GM12878 (cell line): ENCODE measurements at regions not wholly inside any gene's neighbourhood (a gene's known extent, or its start where the extent isn't known, plus 50 kb on each side); places are given as distances from the start of the nearest gene placed in this dataset.

Source experiments
- ATAC-seq: fragments of 200-7000 bp; cut with Tn5 transposase; 3 replicates; pipeline ENCODE4 v1.9.1; 2020; ENCODE audit warnings: mild to moderate bottlenecking, moderate library complexity
- BruUV-seq: library from RNA; stranded (reverse); fragments of 400-500 nt; replicated peaks from 2 replicates; lab custom pipeline; 2021; lab: Mats Ljungman, UMichigan
- CTCF ChIA-PET: fragments of 300-600 bp; sonication (Branson Sonifier 250); formaldehyde crosslinking; extraction: SDS; loops from one replicate; lab custom pipeline; 2021; ENCODE audit warnings: inconsistent platforms; lab: Yijun Ruan, JAX
- POLR2A ChIA-PET: fragments of 350-600 bp; formaldehyde crosslinking; extraction: SDS; loops from one replicate; lab custom pipeline; 2021; ENCODE audit warnings: inconsistent platforms; lab: Charles Lee
- RAD21 ChIA-PET: fragments of 300-600 bp; sonication (Branson Sonifier 250); formaldehyde crosslinking; loops from one replicate; lab custom pipeline; 2023; ENCODE audit warnings: antibody characterized with exemption; ENCODE audit not compliant: unreplicated experiment; lab: Charles Lee
- SMC1A ChIA-PET: fragments of 300-600 bp; sonication (Branson Sonifier 250); formaldehyde crosslinking; loops from one replicate; lab custom pipeline; 2023; ENCODE audit not compliant: unreplicated experiment, uncharacterized antibody; lab: Charles Lee
- DNase-seq: peaks from one replicate; pipeline ENCODE4 v3.0.0-alpha.2; 2011; ENCODE audit warnings: low read depth, low spot score
- FAIRE-seq: peaks from 3 replicates; lab custom pipeline; 2011; peaks lifted over from hg19 to GRCh38; lab: Jason Lieb, UNC
- H2AFZ ChIP-seq: 2 replicates; pipeline ENCODE4 v1.6.0; 2011; ENCODE audit warnings: low read depth, low read length, control low read depth; ENCODE audit not compliant: control insufficient read depth
- H3K27ac ChIP-seq: 2 replicates; pipeline ENCODE4 v1.5.1; 2011; ENCODE audit warnings: control low read depth; ENCODE audit not compliant: control insufficient read depth, insufficient read depth
- H3K27me3 ChIP-seq, 2 experiments: replicated peaks in 1 of 2; 2 replicates each; pipeline versions ENCODE4 v1.6.0 to v1.6.1; 2011; ENCODE audit warnings: low read length in 1 of 2; ENCODE audit not compliant: control insufficient read depth in 2 of 2, insufficient read depth in 2 of 2
- H3K36me3 ChIP-seq, 2 experiments: 2 replicates each; pipeline ENCODE4 v1.5.1; 2011; ENCODE audit warnings: low read length in 1 of 2; ENCODE audit not compliant: control insufficient read depth in 2 of 2, insufficient read depth in 2 of 2
- H3K4me1 ChIP-seq: 2 replicates; pipeline ENCODE4 v1.6.1; 2011; ENCODE audit warnings: mild to moderate bottlenecking, low read length, moderate library complexity, mixed read lengths; ENCODE audit not compliant: control insufficient read depth, insufficient read depth
- H3K4me2 ChIP-seq: 2 replicates; pipeline ENCODE4 v1.6.0; 2011; ENCODE audit warnings: control low read depth; ENCODE audit not compliant: control insufficient read depth, insufficient read depth
- H3K4me3 ChIP-seq: fragments of 200-600 bp; sonication (generic); 2 replicates; pipeline ENCODE4 v1.5.1; 2016
- H3K79me2 ChIP-seq: 2 replicates; pipeline ENCODE4 v1.6.0; 2011; ENCODE audit warnings: low read length; ENCODE audit not compliant: control insufficient read depth, insufficient read depth
- H3K9ac ChIP-seq: 2 replicates; pipeline ENCODE4 v1.8.0; 2011; ENCODE audit warnings: low read length, control low read depth, mixed read lengths; ENCODE audit not compliant: control insufficient read depth, insufficient read depth
- H3K9me3 ChIP-seq: replicated peaks from 3 replicates; pipeline ENCODE4 v1.5.1; 2011; ENCODE audit warnings: mild to moderate bottlenecking, low read length; ENCODE audit not compliant: control insufficient read depth, insufficient read depth
- H4K20me1 ChIP-seq: 2 replicates; pipeline ENCODE4 v1.6.0; 2011; ENCODE audit not compliant: control insufficient read depth, insufficient read depth
- EZH2 ChIP-seq: IDR thresholded peaks from 2 replicates; pipeline ENCODE4 v1.6.1; 2012; ENCODE audit warnings: low read depth, mild to moderate bottlenecking, control low read depth, inconsistent platforms, low read length, borderline replicate concordance; ENCODE audit not compliant: control insufficient read depth
- MEF2A ChIP-seq: IDR thresholded peaks from 2 replicates; pipeline ENCODE4 v1.6.1; 2011; ENCODE audit warnings: low read depth, mild to moderate bottlenecking, low read length, moderate library complexity; ENCODE audit not compliant: insufficient read depth
- POU2F2 ChIP-seq: IDR thresholded peaks from 3 replicates; pipeline ENCODE4 v1.6.1; 2011; ENCODE audit warnings: low read depth, mild to moderate bottlenecking, low read length, borderline replicate concordance
- SMARCA5 ChIP-seq: fragments of 450-650 bp; IDR thresholded peaks from 2 replicates; pipeline ENCODE4 v1.6.1; 2017; ENCODE audit warnings: mild to moderate bottlenecking
- SREBF2 ChIP-seq: IDR thresholded peaks from 2 replicates; pipeline ENCODE4 v1.6.1; 2012; ENCODE audit warnings: mild to moderate bottlenecking, low read length
- ZNF622 ChIP-seq: fragments of 450-650 bp; IDR thresholded peaks from 2 replicates; pipeline ENCODE4 v1.6.1; 2017; ENCODE audit warnings: mild to moderate bottlenecking, inconsistent platforms
- WGBS: methylation state at CpG from one replicate; pipeline ENCODE4 v1.1.6; 2016; ENCODE audit warnings: low lambda C conversion rate; ENCODE audit not compliant: insufficient replicate concordance, insufficient coverage; ENCODE audit errors: missing lambda C conversion rate; 5-methylcytosine and 5-hydroxymethylcytosine counted together
- in situ Hi-C: fragments of 300-500 bp; cut with MboI; formaldehyde crosslinking; loops from 9 replicates; pipeline ENCODE4 v1.14.3; 2018; ENCODE audit warnings: mixed read lengths
- intact Hi-C: fragments of 100-400 bp; cut with micrococcal nuclease; formaldehyde crosslinking; loops from one replicate; pipeline ENCODE4 v1.14.2; 2022; ENCODE audit not compliant: unreplicated experiment
- TF ChIP-seq, protein P1 (sequence below): fragments of 450-650 bp; IDR thresholded peaks from 2 replicates; pipeline ENCODE4 v1.6.1; 2017; ENCODE audit warnings: mild to moderate bottlenecking, moderate library complexity
- TF ChIP-seq, protein P2 (sequence below): IDR thresholded peaks from 2 replicates; pipeline ENCODE4 v1.6.1; 2011; ENCODE audit warnings: borderline replicate concordance, low read depth, mild to moderate bottlenecking, moderate library complexity, low read length; ENCODE audit not compliant: insufficient read depth, poor library complexity, severe bottlenecking

GRCh38 chr16:85417156-85417860 lies 195.8 kb upstream of the GSE1 start:
- H4K20me1 ChIP-seq, result no peaks in the 10 kb centered on the region
- no peaks in the 10 kb centered on the region for H3K79me2 ChIP-seq
- no peak overlapping the region for H2AFZ ChIP-seq
- TF ChIP-seq, protein P1, sequence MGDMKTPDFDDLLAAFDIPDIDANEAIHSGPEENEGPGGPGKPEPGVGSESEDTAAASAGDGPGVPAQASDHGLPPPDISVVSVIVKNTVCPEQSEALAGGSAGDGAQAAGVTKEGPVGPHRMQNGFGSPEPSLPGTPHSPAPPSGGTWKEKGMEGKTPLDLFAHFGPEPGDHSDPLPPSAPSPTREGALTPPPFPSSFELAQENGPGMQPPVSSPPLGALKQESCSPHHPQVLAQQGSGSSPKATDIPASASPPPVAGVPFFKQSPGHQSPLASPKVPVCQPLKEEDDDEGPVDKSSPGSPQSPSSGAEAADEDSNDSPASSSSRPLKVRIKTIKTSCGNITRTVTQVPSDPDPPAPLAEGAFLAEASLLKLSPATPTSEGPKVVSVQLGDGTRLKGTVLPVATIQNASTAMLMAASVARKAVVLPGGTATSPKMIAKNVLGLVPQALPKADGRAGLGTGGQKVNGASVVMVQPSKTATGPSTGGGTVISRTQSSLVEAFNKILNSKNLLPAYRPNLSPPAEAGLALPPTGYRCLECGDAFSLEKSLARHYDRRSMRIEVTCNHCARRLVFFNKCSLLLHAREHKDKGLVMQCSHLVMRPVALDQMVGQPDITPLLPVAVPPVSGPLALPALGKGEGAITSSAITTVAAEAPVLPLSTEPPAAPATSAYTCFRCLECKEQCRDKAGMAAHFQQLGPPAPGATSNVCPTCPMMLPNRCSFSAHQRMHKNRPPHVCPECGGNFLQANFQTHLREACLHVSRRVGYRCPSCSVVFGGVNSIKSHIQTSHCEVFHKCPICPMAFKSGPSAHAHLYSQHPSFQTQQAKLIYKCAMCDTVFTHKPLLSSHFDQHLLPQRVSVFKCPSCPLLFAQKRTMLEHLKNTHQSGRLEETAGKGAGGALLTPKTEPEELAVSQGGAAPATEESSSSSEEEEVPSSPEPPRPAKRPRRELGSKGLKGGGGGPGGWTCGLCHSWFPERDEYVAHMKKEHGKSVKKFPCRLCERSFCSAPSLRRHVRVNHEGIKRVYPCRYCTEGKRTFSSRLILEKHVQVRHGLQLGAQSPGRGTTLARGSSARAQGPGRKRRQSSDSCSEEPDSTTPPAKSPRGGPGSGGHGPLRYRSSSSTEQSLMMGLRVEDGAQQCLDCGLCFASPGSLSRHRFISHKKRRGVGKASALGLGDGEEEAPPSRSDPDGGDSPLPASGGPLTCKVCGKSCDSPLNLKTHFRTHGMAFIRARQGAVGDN, result no peak
- TF ChIP-seq POU2F2, result no peak
- TF ChIP-seq EZH2, result no peak
- TF ChIP-seq SREBF2, result no peak
- TF ChIP-seq MEF2A, result no peak
- no peak for TF ChIP-seq ZNF622
- TF ChIP-seq, protein P2, sequence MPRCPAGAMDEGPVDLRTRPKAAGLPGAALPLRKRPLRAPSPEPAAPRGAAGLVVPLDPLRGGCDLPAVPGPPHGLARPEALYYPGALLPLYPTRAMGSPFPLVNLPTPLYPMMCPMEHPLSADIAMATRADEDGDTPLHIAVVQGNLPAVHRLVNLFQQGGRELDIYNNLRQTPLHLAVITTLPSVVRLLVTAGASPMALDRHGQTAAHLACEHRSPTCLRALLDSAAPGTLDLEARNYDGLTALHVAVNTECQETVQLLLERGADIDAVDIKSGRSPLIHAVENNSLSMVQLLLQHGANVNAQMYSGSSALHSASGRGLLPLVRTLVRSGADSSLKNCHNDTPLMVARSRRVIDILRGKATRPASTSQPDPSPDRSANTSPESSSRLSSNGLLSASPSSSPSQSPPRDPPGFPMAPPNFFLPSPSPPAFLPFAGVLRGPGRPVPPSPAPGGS, result no peak
- no peak for TF ChIP-seq SMARCA5
- TF ChIP-seq, all 136 proteins: peak for 0
- BruUV-seq, result no TSS peak
- Histone ChIP-seq H3K9me3 (no peaks in the 10 kb centered on the region; the same call in 2 of the 3 replicates), H3K4me1 (no peaks in the 10 kb centered on the region), H3K4me2 (no peak overlapping the region), H3K27ac (no peak overlapping the region), H3K4me3 (no peak overlapping the region), H3K36me3 (no peaks in the 10 kb centered on the region), H3K27me3 (no peaks in the 10 kb centered on the region), H3K9ac (no peak overlapping the region)
- intact Hi-C loops, result no loop called here
- ATAC-seq (no peak), DNase-seq (no peak), FAIRE-seq (no peak)
- POLR2A ChIA-PET, result no interaction called here
- CTCF ChIA-PET, result interaction anchor here (1.2 kb wide), 1 partner anchor 300 kb away, joined by 4 read pairs; no protein-coding TSS in a partner anchor
- 29% methylated on average over 14 of the region's 14 CpGs for WGBS
- RAD21 ChIA-PET, result no interaction called here
- in situ Hi-C loops, result no loop called here
- SMC1A ChIA-PET, result no interaction called here
